ENCODE measurements at regions not wholly inside any gene's neighbourhood (a gene's known extent, or its start where the extent isn't known, plus 50 kb on each side); places are given as distances from the start of the nearest gene placed in this dataset.

- no peak for TF ChIP-seq POLR2A (IDR thresholded peaks at IDR 0.05; ENCODE audit: low read depth, low read length)
- no peak for TF ChIP-seq POLR2AphosphoS5 (IDR thresholded peaks at IDR 0.05; ENCODE audit: low read depth, low read length)
These were observed 441.6 kb downstream of the OMA1 start for GRCh38 chr1:58104960-58105359.
